ENCODE measurements at regions not wholly inside any gene's neighbourhood (a gene's known extent, or its start where the extent isn't known, plus 50 kb on each side); places are given as distances from the start of the nearest gene placed in this dataset.

GRCh38 chr5:138662599-138662998 lies 87.4 kb upstream of the HSPA9 start:
- TF ChIP-seq CTCF (conservative IDR thresholded peaks at IDR 0.05 in 1 of 2, IDR thresholded peaks at IDR 0.05 in 1 of 2; ENCODE audit: extremely low read depth in 1 of 2, insufficient read depth in 1 of 2, low read depth in 1 of 2, low read length in 2 of 2) (no peak), EZH2 (IDR thresholded peaks at IDR 0.05; ENCODE audit: borderline replicate concordance, low read length) (no peak)

All from mammary epithelial cell (primary cell).